ENCODE measurements at regions not wholly inside any gene's neighbourhood (a gene's known extent, or its start where the extent isn't known, plus 50 kb on each side); places are given as distances from the start of the nearest gene placed in this dataset.
"Not testable (repeated sequence)": the region's sequence is repeated elsewhere in the genome, so short reads cannot be mapped to it uniquely, and the experiment has no call there.

GRCh38 chrX:40530509-40530908 is 50.3 kb upstream of the ATP6AP2 start:
- H3K9me3 ChIP-seq (ENCODE audit: control insufficient read depth, insufficient read depth, low read length) = no peaks in the 10 kb centered on the region
- no peak overlapping the region for H3K27ac ChIP-seq (ENCODE audit: low read depth, low read length)
- WGBS (ENCODE audit: insufficient coverage) = 38% methylated on average over 1 of the region's 2 CpGs
- no peak overlapping the region for H3K4me3 ChIP-seq (ENCODE audit: low read depth, low read length)
- H3K36me3 ChIP-seq (ENCODE audit: control insufficient read depth, insufficient read depth, low read length) = no peaks in the 10 kb centered on the region
- peak in 1 of 6 donors; percentile 27 for DNase-seq (ENCODE audit: low read depth in 4 of 6, low spot score in 6 of 6)
- H3K27me3 ChIP-seq (ENCODE audit: control insufficient read depth, insufficient read depth, low read length) = peaks cover 18% of the 10 kb centered on the region
- H3K4me1 ChIP-seq (ENCODE audit: control insufficient read depth, insufficient read depth, low read length) = peaks cover 8% of the 10 kb centered on the region

DNA sequence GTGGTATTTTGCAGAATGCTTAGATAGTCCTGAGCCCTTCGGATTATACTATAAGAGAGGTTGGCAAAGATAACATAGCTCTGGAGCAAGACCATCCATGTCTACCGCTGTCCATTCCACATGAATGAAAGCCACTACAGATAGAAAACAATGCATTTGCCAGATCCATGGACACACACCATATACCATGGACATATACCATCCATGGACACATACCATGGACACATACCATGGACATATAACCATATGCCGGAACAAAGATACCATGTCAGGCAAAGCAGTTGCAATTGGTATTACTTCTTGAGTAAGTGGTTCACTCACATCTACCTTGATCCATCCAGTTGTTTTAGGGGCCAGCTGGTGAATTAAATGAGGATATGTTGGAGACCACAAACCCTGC is 53.2 kb upstream of the ATP6AP2 start:
- Histone ChIP-seq H3K27me3 (ENCODE audit: control insufficient read depth, insufficient read depth, low read length) (peaks cover 10% of the 10 kb centered on the region), H3K36me3 (ENCODE audit: control insufficient read depth, insufficient read depth, low read length) (no peaks in the 10 kb centered on the region), H3K4me3 (ENCODE audit: low read depth, low read length) (no peak overlapping the region), H3K4me1 (ENCODE audit: control insufficient read depth, insufficient read depth, low read length) (peaks cover 8% of the 10 kb centered on the region), H3K27ac (ENCODE audit: low read depth, low read length) (no peak overlapping the region), H3K9me3 (ENCODE audit: control insufficient read depth, insufficient read depth, low read length) (no peaks in the 10 kb centered on the region)
- 90% methylated on average over 1 of the region's 3 CpGs for whole genome bisulfite sequencing (ENCODE audit: insufficient coverage)
- DNase-seq (ENCODE audit: low read depth in 4 of 6, low spot score in 6 of 6) = no peak

DNA sequence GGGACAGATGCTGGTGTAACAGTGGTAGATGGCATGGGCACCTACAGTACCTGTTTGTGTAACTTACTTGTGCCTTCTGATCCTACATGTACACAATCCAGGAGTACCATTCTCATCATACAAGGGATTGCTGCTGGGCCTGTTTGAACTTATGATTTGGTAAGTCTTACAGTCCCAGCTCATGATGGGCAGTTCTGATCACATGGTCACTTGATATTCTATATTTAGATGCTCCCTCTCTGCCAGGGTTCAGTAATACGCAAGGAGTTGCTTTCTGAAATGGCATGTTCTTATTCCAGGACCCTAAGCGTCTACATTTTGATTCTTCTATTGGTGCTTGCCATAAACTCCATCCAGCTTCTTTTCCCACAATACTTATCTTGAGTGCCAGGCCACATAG is 54.4 kb upstream of the ATP6AP2 start:
- no peak for DNase-seq (ENCODE audit: low read depth in 4 of 6, low spot score in 6 of 6)
- H3K27ac ChIP-seq (ENCODE audit: low read depth, low read length) = no peak overlapping the region
- WGBS (ENCODE audit: insufficient coverage) = 88% methylated on average over 2 of the region's 2 CpGs
- no peak overlapping the region for H3K4me3 ChIP-seq (ENCODE audit: low read depth, low read length)
- H3K4me1 ChIP-seq (ENCODE audit: control insufficient read depth, insufficient read depth, low read length) = peaks cover 6% of the 10 kb centered on the region
- peaks cover 14% of the 10 kb centered on the region for H3K27me3 ChIP-seq (ENCODE audit: control insufficient read depth, insufficient read depth, low read length)
- no peaks in the 10 kb centered on the region for H3K9me3 ChIP-seq (ENCODE audit: control insufficient read depth, insufficient read depth, low read length)
- no peaks in the 10 kb centered on the region for H3K36me3 ChIP-seq (ENCODE audit: control insufficient read depth, insufficient read depth, low read length)

DNA sequence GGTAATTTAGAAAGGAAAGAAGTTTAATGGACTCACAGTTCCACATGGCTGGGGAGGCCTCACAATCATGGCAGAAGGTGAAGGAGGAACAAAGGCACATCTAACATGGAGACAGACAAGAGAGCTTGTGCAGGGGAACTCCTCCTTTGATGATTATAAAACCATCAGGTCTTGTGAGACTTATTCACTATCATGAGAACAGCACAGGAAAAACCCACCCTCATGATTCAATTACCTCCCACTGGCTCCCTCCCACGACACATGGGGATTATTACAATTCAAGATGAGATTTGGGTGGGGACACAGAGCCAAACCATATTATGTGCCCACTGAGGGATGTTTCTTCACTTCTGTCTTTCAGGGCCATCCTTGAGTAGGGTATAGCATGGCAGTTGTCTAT is 54.9 kb upstream of the ATP6AP2 start:
- H3K27me3 ChIP-seq (ENCODE audit: control insufficient read depth, insufficient read depth, low read length) = peaks cover 16% of the 10 kb centered on the region
- not testable (repeated sequence) for H3K4me3 ChIP-seq (ENCODE audit: low read depth, low read length); H3K36me3 ChIP-seq (ENCODE audit: control insufficient read depth, insufficient read depth, low read length); DNase-seq (ENCODE audit: low read depth in 4 of 6, low spot score in 6 of 6); H3K9me3 ChIP-seq (ENCODE audit: control insufficient read depth, insufficient read depth, low read length); H3K4me1 ChIP-seq (ENCODE audit: control insufficient read depth, insufficient read depth, low read length); H3K27ac ChIP-seq (ENCODE audit: low read depth, low read length)
- no CpG with 5 or more reads among the region's 1 CpG for WGBS (ENCODE audit: insufficient coverage)

GRCh38 chrX:40524423-40524822 is 56.3 kb upstream of the ATP6AP2 start:
- WGBS (ENCODE audit: insufficient coverage) = 60% methylated on average over 1 of the region's 1 CpG
- H3K27ac ChIP-seq (ENCODE audit: low read depth, low read length) = no peak overlapping the region
- H3K36me3 ChIP-seq (ENCODE audit: control insufficient read depth, insufficient read depth, low read length) = no peaks in the 10 kb centered on the region
- DNase-seq (ENCODE audit: low read depth in 4 of 6, low spot score in 6 of 6) = no peak
- peaks cover 18% of the 10 kb centered on the region for H3K27me3 ChIP-seq (ENCODE audit: control insufficient read depth, insufficient read depth, low read length)
- no peak overlapping the region for H3K4me3 ChIP-seq (ENCODE audit: low read depth, low read length)
- H3K9me3 ChIP-seq (ENCODE audit: control insufficient read depth, insufficient read depth, low read length) = no peaks in the 10 kb centered on the region
- H3K4me1 ChIP-seq (ENCODE audit: control insufficient read depth, insufficient read depth, low read length) = no peaks in the 10 kb centered on the region

DNA sequence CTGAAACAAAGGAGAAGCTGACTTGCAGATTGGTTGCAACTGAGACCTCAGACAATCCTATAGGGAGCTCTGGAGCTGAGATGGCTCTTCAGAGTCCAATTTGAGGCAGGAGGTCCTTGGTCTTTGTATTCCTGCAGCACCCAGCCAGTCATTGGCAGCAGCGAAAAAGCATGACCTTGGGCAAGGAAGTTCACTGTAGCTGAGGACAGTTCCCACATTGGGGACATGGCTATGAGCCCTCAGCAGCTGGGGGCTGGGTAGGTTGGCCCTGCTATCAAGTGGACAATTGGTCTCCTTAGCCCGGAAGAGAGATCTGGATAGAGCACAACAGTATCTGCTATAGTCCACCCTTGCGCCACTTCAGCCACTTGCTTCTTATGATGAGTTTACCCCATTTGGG is 56.9 kb upstream of the ATP6AP2 start:
- no peak overlapping the region for H3K27ac ChIP-seq (ENCODE audit: low read depth, low read length)
- H3K4me3 ChIP-seq (ENCODE audit: low read depth, low read length) = no peak overlapping the region
- 82% methylated on average over 1 of the region's 3 CpGs for WGBS (ENCODE audit: insufficient coverage)
- H3K4me1 ChIP-seq (ENCODE audit: control insufficient read depth, insufficient read depth, low read length) = no peaks in the 10 kb centered on the region
- H3K9me3 ChIP-seq (ENCODE audit: control insufficient read depth, insufficient read depth, low read length) = no peaks in the 10 kb centered on the region
- no peaks in the 10 kb centered on the region for H3K36me3 ChIP-seq (ENCODE audit: control insufficient read depth, insufficient read depth, low read length)
- no peak for DNase-seq (ENCODE audit: low read depth in 4 of 6, low spot score in 6 of 6)
- peaks cover 17% of the 10 kb centered on the region for H3K27me3 ChIP-seq (ENCODE audit: control insufficient read depth, insufficient read depth, low read length)

DNA sequence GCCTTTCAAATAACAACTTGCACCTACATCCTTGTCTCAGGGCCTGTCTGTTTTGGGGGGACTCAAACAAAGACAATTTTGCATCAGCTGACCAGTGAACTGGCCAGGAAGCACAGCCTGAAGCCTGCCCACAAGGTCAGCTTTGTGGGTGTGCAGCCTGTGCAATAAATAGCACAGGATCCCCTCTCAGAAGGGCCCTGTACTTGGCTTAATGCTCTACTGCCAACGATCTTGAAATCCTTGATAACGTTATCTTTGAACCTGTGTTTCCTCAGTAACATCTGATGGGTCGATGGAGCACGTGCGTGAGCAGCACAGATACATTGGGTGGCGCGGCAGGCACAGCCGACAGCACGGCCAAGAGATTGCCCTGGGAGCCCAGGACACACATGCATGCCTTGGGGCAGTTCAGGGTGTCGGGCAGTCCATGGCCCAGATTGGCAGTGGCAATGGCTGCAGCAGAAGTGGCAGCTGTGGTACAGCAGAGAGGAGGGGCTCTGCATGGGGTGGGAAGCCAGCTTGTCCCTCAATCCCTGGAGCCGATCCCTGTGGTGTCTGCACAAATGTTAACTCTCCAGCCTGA is 58.8 kb upstream of the ATP6AP2 start:
- Histone ChIP-seq H3K9me3 (ENCODE audit: control insufficient read depth, insufficient read depth, low read length) (no peaks in the 10 kb centered on the region), H3K4me1 (ENCODE audit: control insufficient read depth, insufficient read depth, low read length) (no peaks in the 10 kb centered on the region), H3K27ac (ENCODE audit: low read depth, low read length) (no peak overlapping the region), H3K27me3 (ENCODE audit: control insufficient read depth, insufficient read depth, low read length) (peaks cover 21% of the 10 kb centered on the region), H3K4me3 (ENCODE audit: low read depth, low read length) (no peak overlapping the region), H3K36me3 (ENCODE audit: control insufficient read depth, insufficient read depth, low read length) (no peaks in the 10 kb centered on the region)
- no peak for DNase-seq (ENCODE audit: low read depth in 4 of 6, low spot score in 6 of 6)
- 83% methylated on average over 10 of the region's 11 CpGs for WGBS (ENCODE audit: insufficient coverage)

DNA sequence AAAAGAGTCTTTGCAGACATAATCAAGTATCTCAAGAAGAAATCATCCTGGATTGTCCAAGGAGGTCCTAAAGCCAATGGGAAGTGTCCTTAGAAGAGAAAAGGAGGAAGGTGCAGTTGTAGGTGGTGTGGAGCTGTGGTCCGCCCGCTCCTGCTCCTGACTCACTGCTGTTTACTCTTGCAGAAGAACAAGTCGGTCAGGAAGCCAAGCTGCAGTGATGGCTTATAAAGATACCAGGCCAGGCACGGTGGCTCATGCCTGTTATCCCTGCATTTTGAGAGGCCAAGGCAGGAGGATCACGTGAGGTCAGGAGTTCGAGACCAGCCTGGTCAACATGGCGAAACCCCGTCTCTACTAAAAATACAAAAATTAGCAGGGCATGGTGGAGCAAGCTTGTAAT is 66.4 kb upstream of the ATP6AP2 start:
- Histone ChIP-seq H3K4me3 (ENCODE audit: low read depth, low read length) (no peak overlapping the region), H3K9me3 (ENCODE audit: control insufficient read depth, insufficient read depth, low read length) (no peaks in the 10 kb centered on the region), H3K27me3 (ENCODE audit: control insufficient read depth, insufficient read depth, low read length) (peaks cover 8% of the 10 kb centered on the region), H3K36me3 (ENCODE audit: control insufficient read depth, insufficient read depth, low read length) (no peaks in the 10 kb centered on the region), H3K27ac (ENCODE audit: low read depth, low read length) (no peak overlapping the region), H3K4me1 (ENCODE audit: control insufficient read depth, insufficient read depth, low read length) (no peaks in the 10 kb centered on the region)
- DNase-seq (ENCODE audit: low read depth in 4 of 6, low spot score in 6 of 6) = no peak
- WGBS (ENCODE audit: insufficient coverage) = 92% methylated on average over 8 of the region's 8 CpGs

DNA sequence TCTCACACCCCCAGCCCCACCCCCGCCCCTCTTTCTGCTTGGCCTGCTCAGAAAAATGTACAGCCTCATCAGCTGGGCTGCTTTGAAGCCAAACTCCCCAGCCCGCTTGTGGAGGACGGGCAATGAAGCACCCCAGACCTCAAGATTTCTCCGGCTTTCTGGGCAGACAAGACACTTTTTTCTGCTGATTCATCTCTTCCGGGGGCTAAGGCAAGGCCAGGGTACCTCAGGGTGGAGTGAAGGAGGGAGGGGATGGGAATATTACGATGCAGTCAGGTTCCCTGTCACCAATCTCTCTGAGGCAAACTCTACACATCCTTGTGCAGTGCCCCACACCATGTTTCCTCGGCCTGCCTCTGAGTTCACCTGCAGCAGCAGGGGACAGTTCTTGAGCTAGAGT is 66.9 kb upstream of the ATP6AP2 start:
- WGBS (ENCODE audit: insufficient coverage) = 63% methylated on average over 4 of the region's 7 CpGs
- peaks cover 7% of the 10 kb centered on the region for H3K27me3 ChIP-seq (ENCODE audit: control insufficient read depth, insufficient read depth, low read length)

DNA sequence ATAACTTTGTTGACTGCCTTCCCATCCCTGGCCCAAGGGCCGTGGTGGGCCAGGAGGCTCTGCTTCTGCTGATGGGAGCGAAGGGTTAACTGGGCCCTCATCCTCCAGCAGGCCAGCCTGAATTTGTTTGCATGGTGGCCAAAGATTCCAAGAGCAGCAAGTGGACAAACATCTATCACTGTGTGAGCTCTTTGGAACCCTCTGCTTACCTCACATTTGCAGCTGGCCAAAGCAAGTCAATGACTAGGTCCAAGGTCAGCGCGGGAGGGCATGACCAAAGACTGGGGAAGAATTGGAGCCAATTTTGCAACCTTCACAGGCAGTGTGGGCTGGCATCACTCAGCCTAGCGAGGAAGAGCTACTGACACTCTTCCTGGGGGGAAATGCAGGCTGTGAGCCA is 67.8 kb upstream of the ATP6AP2 start:
- WGBS (ENCODE audit: insufficient coverage) = 72% methylated on average over 5 of the region's 5 CpGs
- Histone ChIP-seq H3K36me3 (ENCODE audit: control insufficient read depth, insufficient read depth, low read length) (no peaks in the 10 kb centered on the region), H3K4me3 (ENCODE audit: low read depth, low read length) (no peak overlapping the region), H3K9me3 (ENCODE audit: control insufficient read depth, insufficient read depth, low read length) (no peaks in the 10 kb centered on the region), H3K27ac (ENCODE audit: low read depth, low read length) (no peak overlapping the region), H3K27me3 (ENCODE audit: control insufficient read depth, insufficient read depth, low read length) (peaks cover 4% of the 10 kb centered on the region), H3K4me1 (ENCODE audit: control insufficient read depth, insufficient read depth, low read length) (no peaks in the 10 kb centered on the region)
- no peak for DNase-seq (ENCODE audit: low read depth in 4 of 6, low spot score in 6 of 6)

More for the DNA sequence above, 66.9 kb upstream of the ATP6AP2 start:
- H3K27ac ChIP-seq (ENCODE audit: low read depth, low read length) = no peak overlapping the region
- no peaks in the 10 kb centered on the region for H3K9me3 ChIP-seq (ENCODE audit: control insufficient read depth, insufficient read depth, low read length)
- DNase-seq (ENCODE audit: low read depth in 4 of 6, low spot score in 6 of 6) = no peak
- no peaks in the 10 kb centered on the region for H3K4me1 ChIP-seq (ENCODE audit: control insufficient read depth, insufficient read depth, low read length)
- no peaks in the 10 kb centered on the region for H3K36me3 ChIP-seq (ENCODE audit: control insufficient read depth, insufficient read depth, low read length)
- no peak overlapping the region for H3K4me3 ChIP-seq (ENCODE audit: low read depth, low read length)

All from spinal cord (tissue), 9 donors.